ENCODE measurements at regions not wholly inside any gene's neighbourhood (a gene's known extent, or its start where the extent isn't known, plus 50 kb on each side); places are given as distances from the start of the nearest gene placed in this dataset.

- no peaks in the 10 kb centered on the region for H3K9me3 ChIP-seq
- H3K27ac ChIP-seq: no peak overlapping the region
- no peak for DNase-seq
- no peaks in the 10 kb centered on the region for H3K36me3 ChIP-seq
- intact Hi-C loops (cut with DNase I; ENCODE audit: low total_unique reads): no loop called here
- H3K4me3 ChIP-seq: no peak overlapping the region
- H3K4me1 ChIP-seq: no peaks in the 10 kb centered on the region
- H3K27me3 ChIP-seq: no peaks in the 10 kb centered on the region
- TF ChIP-seq POLR2A (IDR thresholded peaks at IDR 0.05): no peak
- no peak for TF ChIP-seq CTCF (IDR thresholded peaks at IDR 0.05)
Measured at GRCh38 chr16:85501900-85502299, 111.2 kb upstream of the GSE1 start.

GRCh38 chr16:85502357-85502756 lies 110.8 kb upstream of the GSE1 start:
- H3K9me3 ChIP-seq: no peaks in the 10 kb centered on the region
- no peak overlapping the region for H3K4me3 ChIP-seq
- no peaks in the 10 kb centered on the region for H3K27me3 ChIP-seq
- DNase-seq: no peak
- no peak overlapping the region for H3K27ac ChIP-seq
- no peaks in the 10 kb centered on the region for H3K4me1 ChIP-seq
- TF ChIP-seq CTCF (IDR thresholded peaks at IDR 0.05) (no peak), POLR2A (IDR thresholded peaks at IDR 0.05) (no peak)
- intact Hi-C loops (cut with DNase I; ENCODE audit: low total_unique reads): no loop called here
- no peaks in the 10 kb centered on the region for H3K36me3 ChIP-seq

- H3K4me3 ChIP-seq: no peak overlapping the region
- no peaks in the 10 kb centered on the region for H3K36me3 ChIP-seq
- H3K4me1 ChIP-seq: no peaks in the 10 kb centered on the region
- no peak for DNase-seq
- no peaks in the 10 kb centered on the region for H3K27me3 ChIP-seq
- no peaks in the 10 kb centered on the region for H3K9me3 ChIP-seq
- H3K27ac ChIP-seq: no peak overlapping the region
- intact Hi-C loops (cut with DNase I; ENCODE audit: low total_unique reads): no loop called here
- TF ChIP-seq CTCF (IDR thresholded peaks at IDR 0.05) (no peak), POLR2A (IDR thresholded peaks at IDR 0.05) (no peak)
Measured at GRCh38 chr16:85503679-85504231, 109.4 kb upstream of the GSE1 start.

- H3K4me1 ChIP-seq: no peaks in the 10 kb centered on the region
- DNase-seq: no peak
- intact Hi-C loops (cut with DNase I; ENCODE audit: low total_unique reads): no loop called here
- no peak overlapping the region for H3K27ac ChIP-seq
- H3K36me3 ChIP-seq: no peaks in the 10 kb centered on the region
- H3K27me3 ChIP-seq: no peaks in the 10 kb centered on the region
- TF ChIP-seq POLR2A (IDR thresholded peaks at IDR 0.05): no peak
- TF ChIP-seq CTCF (IDR thresholded peaks at IDR 0.05): no peak
- H3K4me3 ChIP-seq: no peak overlapping the region
- no peaks in the 10 kb centered on the region for H3K9me3 ChIP-seq
Measured at GRCh38 chr16:85504242-85504641, 108.9 kb upstream of the GSE1 start.

- Histone ChIP-seq H3K4me3 (no peak overlapping the region), H3K4me1 (no peaks in the 10 kb centered on the region), H3K36me3 (no peaks in the 10 kb centered on the region), H3K27ac (no peak overlapping the region), H3K27me3 (no peaks in the 10 kb centered on the region), H3K9me3 (no peaks in the 10 kb centered on the region)
- no peak for DNase-seq
- TF ChIP-seq POLR2A (IDR thresholded peaks at IDR 0.05): no peak
- intact Hi-C loops (cut with DNase I; ENCODE audit: low total_unique reads): no loop called here
Measured at GRCh38 chr16:85505794-85506634, 107.1 kb upstream of the GSE1 start.

All from uterus (tissue), 3 donors.